ENCODE measurements at regions not wholly inside any gene's neighbourhood (a gene's known extent, or its start where the extent isn't known, plus 50 kb on each side); places are given as distances from the start of the nearest gene placed in this dataset.

DNA sequence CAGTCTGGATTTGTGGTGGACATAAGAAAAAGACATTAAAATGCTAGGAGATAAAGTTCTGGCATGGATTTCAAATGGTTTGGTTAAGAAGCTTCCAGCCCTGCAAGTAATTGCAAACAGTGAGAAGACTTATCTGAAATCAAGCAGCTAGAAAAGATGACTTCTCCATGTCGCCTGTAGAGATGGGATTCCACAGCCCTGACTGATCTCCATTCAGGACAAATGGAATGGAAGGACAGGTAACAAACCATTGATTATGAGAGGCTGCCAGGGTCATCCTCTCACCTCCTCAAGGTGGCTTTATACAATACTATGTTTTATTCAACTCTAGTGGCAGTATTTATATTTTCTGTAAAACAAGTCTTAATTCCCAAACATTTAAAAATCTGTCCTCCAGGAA lies 237.9 kb downstream of the HLX start:
- H3K4me3 ChIP-seq (ENCODE audit: low read depth, low read length, poor library complexity, severe bottlenecking) = no peak overlapping the region
- H3F3A ChIP-seq (ENCODE audit: insufficient read depth, low read length) = no peaks in the 10 kb centered on the region
- H3K9me2 ChIP-seq (ENCODE audit: low read depth, low read length) = no peaks in the 10 kb centered on the region
- H3K27me3 ChIP-seq (ENCODE audit: insufficient read depth, low read length) = no peaks in the 10 kb centered on the region
- H3K9ac ChIP-seq (ENCODE audit: low read length) = no peak overlapping the region
- H3K4me2 ChIP-seq (ENCODE audit: low read length) = no peak overlapping the region
- no peaks in the 10 kb centered on the region for H3K79me2 ChIP-seq (ENCODE audit: insufficient read depth, low read length)
- no peaks in the 10 kb centered on the region for H3K4me1 ChIP-seq (ENCODE audit: insufficient read depth, low read length, severe bottlenecking)
- H3K9me3 ChIP-seq (ENCODE audit: low read length) = no peaks in the 10 kb centered on the region
- no peaks in the 10 kb centered on the region for H4K20me1 ChIP-seq (ENCODE audit: insufficient read depth, low read length)
- H3K27ac ChIP-seq (ENCODE audit: low read depth, low read length, poor library complexity, severe bottlenecking) = no peak overlapping the region
- no peaks in the 10 kb centered on the region for H3K36me3 ChIP-seq (ENCODE audit: insufficient read depth, low read length)
- TF ChIP-seq, protein P1, sequence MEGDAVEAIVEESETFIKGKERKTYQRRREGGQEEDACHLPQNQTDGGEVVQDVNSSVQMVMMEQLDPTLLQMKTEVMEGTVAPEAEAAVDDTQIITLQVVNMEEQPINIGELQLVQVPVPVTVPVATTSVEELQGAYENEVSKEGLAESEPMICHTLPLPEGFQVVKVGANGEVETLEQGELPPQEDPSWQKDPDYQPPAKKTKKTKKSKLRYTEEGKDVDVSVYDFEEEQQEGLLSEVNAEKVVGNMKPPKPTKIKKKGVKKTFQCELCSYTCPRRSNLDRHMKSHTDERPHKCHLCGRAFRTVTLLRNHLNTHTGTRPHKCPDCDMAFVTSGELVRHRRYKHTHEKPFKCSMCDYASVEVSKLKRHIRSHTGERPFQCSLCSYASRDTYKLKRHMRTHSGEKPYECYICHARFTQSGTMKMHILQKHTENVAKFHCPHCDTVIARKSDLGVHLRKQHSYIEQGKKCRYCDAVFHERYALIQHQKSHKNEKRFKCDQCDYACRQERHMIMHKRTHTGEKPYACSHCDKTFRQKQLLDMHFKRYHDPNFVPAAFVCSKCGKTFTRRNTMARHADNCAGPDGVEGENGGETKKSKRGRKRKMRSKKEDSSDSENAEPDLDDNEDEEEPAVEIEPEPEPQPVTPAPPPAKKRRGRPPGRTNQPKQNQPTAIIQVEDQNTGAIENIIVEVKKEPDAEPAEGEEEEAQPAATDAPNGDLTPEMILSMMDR (IDR thresholded peaks at IDR 0.05; ENCODE audit: low read length) = no peak
- TF ChIP-seq EZH2 (IDR thresholded peaks at IDR 0.05; ENCODE audit: borderline replicate concordance, low read length) = no peak
- H2AFZ ChIP-seq (ENCODE audit: low read length) = no peak overlapping the region

DNA sequence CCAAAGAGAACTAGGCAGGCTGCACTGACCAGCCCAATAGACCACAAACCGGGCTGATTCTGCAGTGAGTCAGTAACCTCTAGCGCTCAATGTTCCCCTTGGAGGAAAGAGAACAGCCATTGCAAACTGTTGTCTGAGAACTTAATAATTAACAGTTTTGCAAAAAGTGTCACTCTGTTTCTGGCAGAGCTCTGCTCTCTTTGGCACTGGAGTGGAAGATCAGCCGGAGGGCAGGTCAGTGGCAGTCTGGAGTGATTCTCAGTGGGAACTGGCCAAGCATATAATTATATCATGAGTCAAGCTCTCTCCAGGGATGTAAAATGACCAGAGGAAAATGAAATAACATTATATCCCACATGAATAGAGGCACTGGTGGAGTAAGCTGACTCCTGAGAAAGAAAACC lies 238.3 kb downstream of the HLX start:
- no peaks in the 10 kb centered on the region for H3K9me3 ChIP-seq (ENCODE audit: low read length)
- H3F3A ChIP-seq (ENCODE audit: insufficient read depth, low read length) = no peaks in the 10 kb centered on the region
- H3K9ac ChIP-seq (ENCODE audit: low read length) = no peak overlapping the region
- no peak overlapping the region for H3K4me2 ChIP-seq (ENCODE audit: low read length)
- H2AFZ ChIP-seq (ENCODE audit: low read length) = no peak overlapping the region
- no peaks in the 10 kb centered on the region for H3K79me2 ChIP-seq (ENCODE audit: insufficient read depth, low read length)
- H3K36me3 ChIP-seq (ENCODE audit: insufficient read depth, low read length) = no peaks in the 10 kb centered on the region
- H3K27ac ChIP-seq (ENCODE audit: low read depth, low read length, poor library complexity, severe bottlenecking) = no peak overlapping the region
- TF ChIP-seq EZH2 (IDR thresholded peaks at IDR 0.05; ENCODE audit: borderline replicate concordance, low read length) = no peak
- TF ChIP-seq, protein P1 (IDR thresholded peaks at IDR 0.05; ENCODE audit: low read length) = no peak
- H3K9me2 ChIP-seq (ENCODE audit: low read depth, low read length) = no peaks in the 10 kb centered on the region
- H3K4me3 ChIP-seq (ENCODE audit: low read depth, low read length, poor library complexity, severe bottlenecking) = no peak overlapping the region
- H3K27me3 ChIP-seq (ENCODE audit: insufficient read depth, low read length) = no peaks in the 10 kb centered on the region
- H3K4me1 ChIP-seq (ENCODE audit: insufficient read depth, low read length, severe bottlenecking) = no peaks in the 10 kb centered on the region
- no peaks in the 10 kb centered on the region for H4K20me1 ChIP-seq (ENCODE audit: insufficient read depth, low read length)

DNA sequence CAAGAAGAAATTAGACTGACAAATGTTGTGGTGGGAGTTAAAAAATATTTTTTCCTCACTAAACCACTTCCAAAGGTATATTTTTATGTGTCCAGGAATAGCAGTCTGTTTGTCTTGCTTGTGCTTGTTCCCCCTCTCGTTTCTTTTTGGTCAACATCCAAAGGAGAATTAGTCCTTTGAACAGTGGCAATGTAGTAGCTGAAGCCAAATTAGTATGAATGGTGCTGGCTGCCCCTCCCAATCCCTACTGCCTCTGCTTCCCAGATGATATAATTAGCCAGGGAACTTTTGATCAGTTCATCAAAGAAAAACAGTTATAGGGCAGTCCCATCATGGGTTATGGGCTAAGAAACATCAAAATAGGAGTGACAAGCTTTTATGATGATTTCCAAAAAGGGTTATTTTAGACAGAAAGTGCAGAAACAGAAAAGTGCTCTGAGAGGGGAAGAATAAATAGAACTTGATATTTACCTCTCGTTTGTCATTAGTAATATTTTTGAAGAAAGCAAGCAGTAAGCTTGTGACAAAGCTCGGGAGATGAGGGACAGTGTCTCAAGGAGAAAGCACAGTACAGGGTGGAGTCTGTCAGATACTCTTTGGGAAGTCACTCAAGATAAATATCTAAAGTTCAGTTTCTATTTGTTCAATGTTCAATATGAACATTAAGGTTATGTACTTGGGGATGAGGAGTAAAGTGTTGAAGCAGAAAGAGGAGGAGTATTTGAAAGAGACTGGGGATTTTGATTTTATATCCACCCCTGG lies 239.1 kb downstream of the HLX start:
- no peaks in the 10 kb centered on the region for H3F3A ChIP-seq (ENCODE audit: insufficient read depth, low read length)
- no peaks in the 10 kb centered on the region for H3K36me3 ChIP-seq (ENCODE audit: insufficient read depth, low read length)
- TF ChIP-seq, protein P1 (IDR thresholded peaks at IDR 0.05; ENCODE audit: low read length) = no peak
- no peak for TF ChIP-seq EZH2 (IDR thresholded peaks at IDR 0.05; ENCODE audit: borderline replicate concordance, low read length)
- H3K79me2 ChIP-seq (ENCODE audit: insufficient read depth, low read length) = no peaks in the 10 kb centered on the region
- H4K20me1 ChIP-seq (ENCODE audit: insufficient read depth, low read length) = no peaks in the 10 kb centered on the region
- no peak overlapping the region for H3K4me3 ChIP-seq (ENCODE audit: low read depth, low read length, poor library complexity, severe bottlenecking)
- H3K9me3 ChIP-seq (ENCODE audit: low read length) = no peaks in the 10 kb centered on the region
- H3K27ac ChIP-seq (ENCODE audit: low read depth, low read length, poor library complexity, severe bottlenecking) = no peak overlapping the region
- no peak overlapping the region for H2AFZ ChIP-seq (ENCODE audit: low read length)
- no peaks in the 10 kb centered on the region for H3K4me1 ChIP-seq (ENCODE audit: insufficient read depth, low read length, severe bottlenecking)
- H3K9me2 ChIP-seq (ENCODE audit: low read depth, low read length) = no peaks in the 10 kb centered on the region
- H3K9ac ChIP-seq (ENCODE audit: low read length) = no peak overlapping the region
- H3K4me2 ChIP-seq (ENCODE audit: low read length) = no peak overlapping the region
- H3K27me3 ChIP-seq (ENCODE audit: insufficient read depth, low read length) = no peaks in the 10 kb centered on the region
